HL-60 (cell line): ENCODE measurements at regions not wholly inside any gene's neighbourhood (a gene's known extent, or its start where the extent isn't known, plus 50 kb on each side); places are given as distances from the start of the nearest gene placed in this dataset.

Experiments
- DNase-seq, 2 experiments: peaks; one replicate each; pipeline ENCODE4 v3.0.0-alpha.2; 2010 to 2020; ENCODE audit warnings: low read depth in 1 of 2, low spot score in 1 of 2
- H3K27ac ChIP-seq: fragments of 250-450 bp; sonication (Bioruptor Pico); replicated peaks from 2 replicates; pipeline ENCODE4 v1.5.1; 2020; ENCODE audit warnings: mild to moderate bottlenecking, moderate library complexity
- H3K27me3 ChIP-seq: fragments of 250-450 bp; sonication (Bioruptor Pico); 2 replicates; pipeline ENCODE4 v1.5.1; 2021; ENCODE audit warnings: mild to moderate bottlenecking, moderate library complexity; ENCODE audit not compliant: insufficient read depth, poor library complexity, severe bottlenecking
- H3K4me3 ChIP-seq: replicated peaks from 2 replicates; pipeline ENCODE4 v1.5.1; 2011; ENCODE audit warnings: mild to moderate bottlenecking, control low read depth, low read length; ENCODE audit not compliant: insufficient read depth
- GABPA ChIP-seq: IDR thresholded peaks from 2 replicates; pipeline ENCODE4 v1.6.1; 2012; ENCODE audit warnings: low read depth
- POLR2AphosphoS5 ChIP-seq: IDR thresholded peaks from 2 replicates; pipeline ENCODE4 v1.6.1; 2012; ENCODE audit warnings: low read depth
- SPI1 ChIP-seq: IDR thresholded peaks from 2 replicates; pipeline ENCODE4 v1.6.1; 2012; ENCODE audit warnings: low read depth, mild to moderate bottlenecking, borderline replicate concordance
- TF ChIP-seq, protein P1 (sequence below): IDR thresholded peaks from 2 replicates; pipeline ENCODE4 v1.6.1; 2012; ENCODE audit warnings: low read depth; ENCODE audit not compliant: insufficient replicate concordance
- TF ChIP-seq, protein P2 (sequence below): IDR thresholded peaks from one replicate; pipeline ENCODE4 v1.5.1; 2011; ENCODE audit warnings: low read length, control low read depth, inconsistent platforms; ENCODE audit not compliant: insufficient read depth

DNA sequence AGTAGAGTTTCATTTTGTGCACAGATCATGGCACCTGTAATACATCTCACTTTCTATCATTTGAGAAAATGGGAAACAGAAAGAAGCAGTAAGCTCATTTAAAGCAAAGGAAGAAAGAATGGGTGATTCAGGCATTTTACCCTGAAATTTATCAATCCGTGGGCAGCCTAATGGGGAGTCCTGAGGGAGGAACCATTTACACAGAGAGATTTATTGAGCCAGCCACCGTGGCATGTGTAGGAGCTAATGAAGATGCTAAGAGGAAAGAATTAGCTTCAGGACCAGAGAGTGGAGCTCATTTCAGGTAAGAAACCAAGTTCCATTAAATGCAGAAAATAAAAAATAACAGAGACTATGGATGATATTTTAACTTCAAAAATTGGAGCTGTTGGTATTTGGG lies 443.4 kb upstream of the COBL start:
- Histone ChIP-seq H3K4me3 (no peak overlapping the region), H3K27ac (no peak overlapping the region), H3K27me3 (no peaks in the 10 kb centered on the region)
- no peak for TF ChIP-seq SPI1
- no peak for TF ChIP-seq POLR2AphosphoS5
- TF ChIP-seq, protein P1, sequence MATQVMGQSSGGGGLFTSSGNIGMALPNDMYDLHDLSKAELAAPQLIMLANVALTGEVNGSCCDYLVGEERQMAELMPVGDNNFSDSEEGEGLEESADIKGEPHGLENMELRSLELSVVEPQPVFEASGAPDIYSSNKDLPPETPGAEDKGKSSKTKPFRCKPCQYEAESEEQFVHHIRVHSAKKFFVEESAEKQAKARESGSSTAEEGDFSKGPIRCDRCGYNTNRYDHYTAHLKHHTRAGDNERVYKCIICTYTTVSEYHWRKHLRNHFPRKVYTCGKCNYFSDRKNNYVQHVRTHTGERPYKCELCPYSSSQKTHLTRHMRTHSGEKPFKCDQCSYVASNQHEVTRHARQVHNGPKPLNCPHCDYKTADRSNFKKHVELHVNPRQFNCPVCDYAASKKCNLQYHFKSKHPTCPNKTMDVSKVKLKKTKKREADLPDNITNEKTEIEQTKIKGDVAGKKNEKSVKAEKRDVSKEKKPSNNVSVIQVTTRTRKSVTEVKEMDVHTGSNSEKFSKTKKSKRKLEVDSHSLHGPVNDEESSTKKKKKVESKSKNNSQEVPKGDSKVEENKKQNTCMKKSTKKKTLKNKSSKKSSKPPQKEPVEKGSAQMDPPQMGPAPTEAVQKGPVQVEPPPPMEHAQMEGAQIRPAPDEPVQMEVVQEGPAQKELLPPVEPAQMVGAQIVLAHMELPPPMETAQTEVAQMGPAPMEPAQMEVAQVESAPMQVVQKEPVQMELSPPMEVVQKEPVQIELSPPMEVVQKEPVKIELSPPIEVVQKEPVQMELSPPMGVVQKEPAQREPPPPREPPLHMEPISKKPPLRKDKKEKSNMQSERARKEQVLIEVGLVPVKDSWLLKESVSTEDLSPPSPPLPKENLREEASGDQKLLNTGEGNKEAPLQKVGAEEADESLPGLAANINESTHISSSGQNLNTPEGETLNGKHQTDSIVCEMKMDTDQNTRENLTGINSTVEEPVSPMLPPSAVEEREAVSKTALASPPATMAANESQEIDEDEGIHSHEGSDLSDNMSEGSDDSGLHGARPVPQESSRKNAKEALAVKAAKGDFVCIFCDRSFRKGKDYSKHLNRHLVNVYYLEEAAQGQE = no peak
- TF ChIP-seq, protein P2, sequence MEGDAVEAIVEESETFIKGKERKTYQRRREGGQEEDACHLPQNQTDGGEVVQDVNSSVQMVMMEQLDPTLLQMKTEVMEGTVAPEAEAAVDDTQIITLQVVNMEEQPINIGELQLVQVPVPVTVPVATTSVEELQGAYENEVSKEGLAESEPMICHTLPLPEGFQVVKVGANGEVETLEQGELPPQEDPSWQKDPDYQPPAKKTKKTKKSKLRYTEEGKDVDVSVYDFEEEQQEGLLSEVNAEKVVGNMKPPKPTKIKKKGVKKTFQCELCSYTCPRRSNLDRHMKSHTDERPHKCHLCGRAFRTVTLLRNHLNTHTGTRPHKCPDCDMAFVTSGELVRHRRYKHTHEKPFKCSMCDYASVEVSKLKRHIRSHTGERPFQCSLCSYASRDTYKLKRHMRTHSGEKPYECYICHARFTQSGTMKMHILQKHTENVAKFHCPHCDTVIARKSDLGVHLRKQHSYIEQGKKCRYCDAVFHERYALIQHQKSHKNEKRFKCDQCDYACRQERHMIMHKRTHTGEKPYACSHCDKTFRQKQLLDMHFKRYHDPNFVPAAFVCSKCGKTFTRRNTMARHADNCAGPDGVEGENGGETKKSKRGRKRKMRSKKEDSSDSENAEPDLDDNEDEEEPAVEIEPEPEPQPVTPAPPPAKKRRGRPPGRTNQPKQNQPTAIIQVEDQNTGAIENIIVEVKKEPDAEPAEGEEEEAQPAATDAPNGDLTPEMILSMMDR = no peak
- TF ChIP-seq GABPA = no peak
- DNase-seq = no peak

DNA sequence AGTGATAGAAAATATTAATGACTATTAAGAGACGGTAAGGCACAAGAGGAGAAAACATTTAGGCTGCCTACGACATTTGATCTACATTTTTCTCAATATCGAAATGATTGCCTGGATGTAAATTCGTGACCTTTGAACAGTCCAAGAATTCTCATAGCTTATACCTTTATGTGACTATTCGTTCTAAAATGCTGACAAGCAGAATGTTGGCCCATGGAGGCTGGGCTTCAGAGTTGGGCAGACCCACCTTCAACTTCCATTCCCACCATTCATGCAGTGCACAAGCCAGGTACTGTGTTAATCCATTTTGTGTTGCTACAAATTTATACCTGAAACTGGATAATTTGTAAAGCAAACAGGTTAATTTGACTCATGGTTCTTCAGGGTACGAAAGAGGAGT lies 441.4 kb upstream of the COBL start:
- TF ChIP-seq, protein P1 = no peak
- TF ChIP-seq GABPA = no peak
- TF ChIP-seq, protein P2 = no peak
- no peak for TF ChIP-seq SPI1
- no peak for TF ChIP-seq POLR2AphosphoS5
- H3K27me3 ChIP-seq = no peaks in the 10 kb centered on the region

DNA sequence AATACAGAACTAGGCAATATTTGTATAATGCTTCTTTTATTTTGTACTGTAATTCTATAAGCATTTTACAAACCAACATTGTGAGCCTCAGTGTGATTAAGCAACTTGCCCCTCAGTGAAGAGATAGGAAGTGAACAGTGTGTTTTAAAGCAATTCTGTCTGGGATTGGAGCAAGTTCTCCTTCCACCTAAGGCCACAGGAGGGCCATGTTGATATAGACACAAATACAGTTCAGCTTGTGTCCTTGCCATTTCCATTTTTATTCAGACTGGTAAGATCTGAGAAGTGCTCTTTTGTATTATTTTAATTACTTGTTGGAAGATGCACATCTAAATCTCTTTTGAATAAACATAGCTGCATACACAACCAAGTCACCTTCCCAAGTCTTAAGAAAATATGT lies 416.3 kb upstream of the COBL start:
- TF ChIP-seq, protein P1 = no peak
- TF ChIP-seq GABPA = no peak
- TF ChIP-seq, protein P2 = no peak
- no peak for TF ChIP-seq POLR2AphosphoS5
- no peak for TF ChIP-seq SPI1
- no peak for DNase-seq
- no peak overlapping the region for H3K27ac ChIP-seq
- H3K27me3 ChIP-seq = no peaks in the 10 kb centered on the region
- H3K4me3 ChIP-seq = no peak overlapping the region

More for the DNA sequence above, 441.4 kb upstream of the COBL start:
- no peak overlapping the region for H3K27ac ChIP-seq
- no peak for DNase-seq
- no peak overlapping the region for H3K4me3 ChIP-seq
